Naive thymus-derived CD4-positive, alpha-beta T cell (primary cell): ENCODE measurements at regions not wholly inside any gene's neighbourhood (a gene's known extent, or its start where the extent isn't known, plus 50 kb on each side); places are given as distances from the start of the nearest gene placed in this dataset.

Experiments
- ATAC-seq: fragments of 150-1000 bp; cut with Tn5 transposase; 2 replicates; pipeline ENCODE4 v1.10.0; 2021; ENCODE audit warnings: mild to moderate bottlenecking, moderate library complexity
- CTCF ChIA-PET: fragments of 350-600 bp; sonication (Branson Sonifier 250); formaldehyde crosslinking; loops from one replicate; lab custom pipeline; 2021; ENCODE audit warnings: antibody characterized with exemption; lab: Charles Lee
- POLR2A ChIA-PET: fragments of 350-600 bp; sonication (Branson Sonifier 250); formaldehyde crosslinking; loops from one replicate; lab custom pipeline; 2021; ENCODE audit warnings: antibody characterized with exemption, inconsistent platforms; lab: Charles Lee
- DNase-seq, 9 donors: peaks; one replicate each; pipeline versions ENCODE4 v3.0.0 to v3.0.0-alpha.2; 2020 to 2022; ENCODE audit warnings: mixed read lengths in 1 of 9
- H3K27ac ChIP-seq: one replicate; pipeline ENCODE4 v1.7.0; 2013; ENCODE audit warnings: mild to moderate bottlenecking, low read depth, low read length, moderate library complexity
- H3K27me3 ChIP-seq, 2 donors: one replicate each; pipeline ENCODE4 v1.7.0; 2013; ENCODE audit warnings: low read length in 2 of 2, mild to moderate bottlenecking in 2 of 2, moderate library complexity in 2 of 2; ENCODE audit not compliant: control insufficient read depth in 2 of 2, insufficient read depth in 2 of 2
- H3K36me3 ChIP-seq, 3 experiments: 1 replicate in 2 of 3; 2 replicates in 1 of 3; pipeline ENCODE4 v1.7.0; 2013; ENCODE audit warnings: low read length in 3 of 3, mild to moderate bottlenecking in 3 of 3, moderate library complexity in 1 of 3; ENCODE audit not compliant: insufficient read depth in 3 of 3, control insufficient read depth in 2 of 3
- H3K4me1 ChIP-seq, 2 donors: one replicate each; pipeline ENCODE4 v1.7.0; 2013; ENCODE audit warnings: low read length in 2 of 2, mild to moderate bottlenecking in 2 of 2, moderate library complexity in 1 of 2; ENCODE audit not compliant: control insufficient read depth in 2 of 2, insufficient read depth in 2 of 2
- H3K4me3 ChIP-seq: 2 replicates; pipeline ENCODE4 v1.7.0; 2013; ENCODE audit warnings: mild to moderate bottlenecking, low read length
- H3K9me3 ChIP-seq, 3 experiments: 1 replicate in 2 of 3; 2 replicates in 1 of 3; pipeline ENCODE4 v1.7.0; 2013; ENCODE audit warnings: low read length in 3 of 3; ENCODE audit not compliant: control insufficient read depth in 2 of 3
- H3K27ac Mint-ChIP-seq, 9 donors: one replicate each; pipeline ENCODE4 v1.8.0; 2020 to 2022; ENCODE audit warnings: mixed read lengths in 9 of 9, mild to moderate bottlenecking in 8 of 9, moderate library complexity in 5 of 9, inconsistent platforms in 2 of 9
- H3K27me3 Mint-ChIP-seq, 5 donors: one replicate each; pipeline ENCODE4 v1.8.0; 2021 to 2022; ENCODE audit warnings: mixed read lengths in 5 of 5, mild to moderate bottlenecking in 1 of 5
- H3K36me3 Mint-ChIP-seq, 5 donors: one replicate each; pipeline ENCODE4 v1.8.0; 2020 to 2022; ENCODE audit warnings: mixed read lengths in 5 of 5, mild to moderate bottlenecking in 3 of 5, inconsistent platforms in 1 of 5
- H3K4me1 Mint-ChIP-seq, 7 donors: one replicate each; pipeline ENCODE4 v1.8.0; 2020 to 2022; ENCODE audit warnings: mixed read lengths in 7 of 7, mild to moderate bottlenecking in 3 of 7, inconsistent platforms in 1 of 7
- H3K4me3 Mint-ChIP-seq, 10 donors: one replicate each; pipeline ENCODE4 v1.8.0; 2020 to 2022; ENCODE audit warnings: mild to moderate bottlenecking in 10 of 10, mixed read lengths in 10 of 10, moderate library complexity in 6 of 10, inconsistent platforms in 2 of 10
- H3K9me3 Mint-ChIP-seq, 11 donors: one replicate each; pipeline ENCODE4 v1.8.0; 2020 to 2022; ENCODE audit warnings: mixed read lengths in 11 of 11, mild to moderate bottlenecking in 4 of 11, inconsistent platforms in 1 of 11, moderate library complexity in 1 of 11
- intact Hi-C, 2 donors: fragments of 100-400 bp; cut with micrococcal nuclease; formaldehyde crosslinking; loops; one replicate each; pipeline ENCODE4 v1.15.1; 2023

GRCh38 chr2:145759228-145759915 lies 1239.5 kb upstream of the ZEB2 start:
- Mint-ChIP-seq H3K9me3 (no peaks in the 10 kb centered on the region), H3K27ac (no peak overlapping the region), H3K27me3 (no peaks in the 10 kb centered on the region), H3K4me1 (no peaks in the 10 kb centered on the region), H3K4me3 (no peak overlapping the region), H3K36me3 (no peaks in the 10 kb centered on the region)
- intact Hi-C loops: no loop called here
- no peaks in the 10 kb centered on the region for H3K36me3 ChIP-seq
- DNase-seq (no peak), ATAC-seq (no peak)
- H3K9me3 ChIP-seq: no peaks in the 10 kb centered on the region
- H3K27me3 ChIP-seq: no peaks in the 10 kb centered on the region
- H3K27ac ChIP-seq: no peak overlapping the region
- H3K4me1 ChIP-seq: no peaks in the 10 kb centered on the region
- CTCF ChIA-PET: no interaction called here
- H3K4me3 ChIP-seq: no peak overlapping the region
- POLR2A ChIA-PET: no interaction called here

- Mint-ChIP-seq H3K4me3 (no peak overlapping the region), H3K27me3 (peaks cover 0 to 2% (median 0%) of the 10 kb centered on the region in 5 donors), H3K36me3 (no peaks in the 10 kb centered on the region), H3K27ac (no peak overlapping the region), H3K9me3 (no peaks in the 10 kb centered on the region), H3K4me1 (no peaks in the 10 kb centered on the region)
- ChIA-PET CTCF (no interaction called here), POLR2A (no interaction called here)
- no peaks in the 10 kb centered on the region for H3K4me1 ChIP-seq
- ATAC-seq (no peak), DNase-seq (no peak)
- no peaks in the 10 kb centered on the region for H3K27me3 ChIP-seq
- no peak overlapping the region for H3K4me3 ChIP-seq
- H3K36me3 ChIP-seq: no peaks in the 10 kb centered on the region
- intact Hi-C loops: no loop called here
- no peaks in the 10 kb centered on the region for H3K9me3 ChIP-seq
- H3K27ac ChIP-seq: no peak overlapping the region
Measured at GRCh38 chr2:145757503-145758246, 1237.8 kb upstream of the ZEB2 start.

- Mint-ChIP-seq H3K36me3 (no peaks in the 10 kb centered on the region), H3K27ac (no peak overlapping the region)
Measured at GRCh38 chr2:145755019-145755837, 1235.3 kb upstream of the ZEB2 start.

DNA sequence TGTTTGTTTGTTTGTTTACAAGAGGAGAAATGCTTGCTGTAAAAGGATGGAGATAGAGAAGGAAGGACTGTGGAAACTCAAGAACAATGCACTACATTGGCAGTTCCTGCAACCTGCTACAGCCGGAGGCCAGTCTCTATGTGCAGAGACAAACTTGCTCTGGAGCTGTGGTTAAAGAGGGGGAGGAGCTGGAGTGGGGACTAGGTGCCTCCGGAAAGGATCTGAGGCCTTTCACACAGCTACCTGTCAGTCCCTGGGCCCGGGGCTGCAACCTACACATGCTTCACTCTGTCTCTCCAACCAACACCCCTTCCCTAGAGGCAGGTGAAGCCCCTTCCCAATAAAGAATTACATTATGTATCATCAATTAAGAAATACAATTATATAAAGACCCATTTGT lies 1234.0 kb upstream of the ZEB2 start:
- no peak overlapping the region for H3K4me3 Mint-ChIP-seq
- H3K36me3 Mint-ChIP-seq: no peaks in the 10 kb centered on the region
- ChIA-PET POLR2A (no interaction called here), CTCF (no interaction called here)
- Histone ChIP-seq H3K4me1 (no peaks in the 10 kb centered on the region), H3K4me3 (no peak overlapping the region), H3K27me3 (no peaks in the 10 kb centered on the region), H3K36me3 (no peaks in the 10 kb centered on the region), H3K9me3 (no peaks in the 10 kb centered on the region), H3K27ac (no peak overlapping the region)
- DNase-seq (no peak), ATAC-seq (no peak)
- peaks cover 0 to 2% (median 0%) of the 10 kb centered on the region in 5 donors for H3K27me3 Mint-ChIP-seq
- H3K4me1 Mint-ChIP-seq: peaks cover 0 to 7% (median 0%) of the 10 kb centered on the region in 7 donors
- H3K9me3 Mint-ChIP-seq: peaks cover 0 to 4% (median 0%) of the 10 kb centered on the region in 11 donors
- intact Hi-C loops: no loop called here
- H3K27ac Mint-ChIP-seq: no peak overlapping the region

More at GRCh38 chr2:145755019-145755837, 1235.3 kb upstream of the ZEB2 start:
- no peaks in the 10 kb centered on the region for H3K4me1 ChIP-seq
- peaks cover 0 to 4% (median 0%) of the 10 kb centered on the region in 7 donors for H3K4me1 Mint-ChIP-seq
- H3K9me3 ChIP-seq: no peaks in the 10 kb centered on the region
- CTCF ChIA-PET: no interaction called here
- H3K9me3 Mint-ChIP-seq: peaks cover 0 to 4% (median 0%) of the 10 kb centered on the region in 11 donors
- H3K27me3 Mint-ChIP-seq: peaks cover 0 to 2% (median 0%) of the 10 kb centered on the region in 5 donors
- DNase-seq: no peak
- no peak overlapping the region for H3K27ac ChIP-seq
- H3K27me3 ChIP-seq: no peaks in the 10 kb centered on the region
- intact Hi-C loops: no loop called here
- POLR2A ChIA-PET: no interaction called here
- H3K4me3 ChIP-seq: no peak overlapping the region
- no peak overlapping the region for H3K4me3 Mint-ChIP-seq
- no peak for ATAC-seq
- no peaks in the 10 kb centered on the region for H3K36me3 ChIP-seq

GRCh38 chr2:145753041-145753608 lies 1233.2 kb upstream of the ZEB2 start:
- ATAC-seq (no peak), DNase-seq (no peak)
- Mint-ChIP-seq H3K36me3 (no peaks in the 10 kb centered on the region), H3K4me1 (peaks cover 0 to 11% (median 0%) of the 10 kb centered on the region in 7 donors), H3K9me3 (peaks cover 0 to 4% (median 0%) of the 10 kb centered on the region in 11 donors), H3K27me3 (peaks cover 0 to 2% (median 0%) of the 10 kb centered on the region in 5 donors), H3K4me3 (no peak overlapping the region), H3K27ac (no peak overlapping the region)
- Histone ChIP-seq H3K4me1 (no peaks in the 10 kb centered on the region), H3K4me3 (no peak overlapping the region), H3K27me3 (no peaks in the 10 kb centered on the region), H3K27ac (no peak overlapping the region), H3K36me3 (no peaks in the 10 kb centered on the region), H3K9me3 (no peaks in the 10 kb centered on the region)
- CTCF ChIA-PET: no interaction called here
- POLR2A ChIA-PET: no interaction called here
- intact Hi-C loops: no loop called here

DNA sequence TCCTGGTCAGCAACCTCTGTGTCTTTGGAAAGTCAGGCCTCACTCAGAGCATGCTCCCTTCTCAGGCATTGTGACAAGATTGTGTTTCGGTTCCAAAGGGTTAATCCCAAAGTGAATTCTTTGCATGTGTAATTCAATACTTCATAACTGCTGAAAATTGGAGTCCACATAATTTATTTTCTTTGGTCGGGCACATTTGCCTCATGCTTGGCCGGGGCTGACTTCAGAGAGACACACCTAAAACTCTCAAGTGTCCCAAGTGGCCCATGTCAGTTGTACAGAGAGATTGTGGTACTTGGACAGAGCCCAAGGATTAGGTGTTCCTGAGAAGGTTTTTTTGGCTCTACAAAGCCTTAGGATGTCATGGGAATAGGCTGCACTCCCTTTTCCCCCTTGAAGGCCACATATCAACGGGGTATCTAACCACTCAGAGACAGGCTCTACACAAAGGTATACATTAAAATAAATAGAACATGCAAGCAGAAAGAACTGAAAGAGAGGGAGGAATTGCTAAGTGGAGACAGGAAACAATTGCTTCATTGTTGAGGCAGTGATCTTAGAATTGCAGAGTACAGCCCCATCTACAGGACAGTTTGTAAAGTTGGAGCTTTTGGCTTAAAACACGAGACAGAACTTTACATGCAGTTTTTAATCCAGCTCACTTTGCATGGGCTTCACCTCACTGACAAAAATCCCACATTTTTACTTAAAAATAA lies 1232.3 kb upstream of the ZEB2 start:
- H3K4me1 Mint-ChIP-seq: peaks cover 0 to 11% (median 0%) of the 10 kb centered on the region in 7 donors
- DNase-seq (no peak), ATAC-seq (peak; percentile 48)
- no peak overlapping the region for H3K4me3 Mint-ChIP-seq
- peaks cover 0 to 2% (median 0%) of the 10 kb centered on the region in 5 donors for H3K27me3 Mint-ChIP-seq
- H3K27ac Mint-ChIP-seq: no peak overlapping the region
- Histone ChIP-seq H3K4me3 (no peak overlapping the region), H3K36me3 (no peaks in the 10 kb centered on the region), H3K27me3 (no peaks in the 10 kb centered on the region), H3K4me1 (no peaks in the 10 kb centered on the region), H3K9me3 (no peaks in the 10 kb centered on the region), H3K27ac (no peak overlapping the region)
- intact Hi-C loops: no loop called here
- H3K36me3 Mint-ChIP-seq: no peaks in the 10 kb centered on the region
- H3K9me3 Mint-ChIP-seq: peaks cover 0 to 6% (median 0%) of the 10 kb centered on the region in 11 donors
- ChIA-PET POLR2A (no interaction called here), CTCF (no interaction called here)
